HG03571 (cell line): ENCODE measurements at regions not wholly inside any gene's neighbourhood (a gene's known extent, or its start where the extent isn't known, plus 50 kb on each side); places are given as distances from the start of the nearest gene placed in this dataset.

Source experiments
- ATAC-seq: cut with Tn5 transposase; IDR thresholded peaks from one replicate; pipeline ENCODE4 v1.9.1; 2021; ENCODE audit not compliant: unreplicated experiment

DNA sequence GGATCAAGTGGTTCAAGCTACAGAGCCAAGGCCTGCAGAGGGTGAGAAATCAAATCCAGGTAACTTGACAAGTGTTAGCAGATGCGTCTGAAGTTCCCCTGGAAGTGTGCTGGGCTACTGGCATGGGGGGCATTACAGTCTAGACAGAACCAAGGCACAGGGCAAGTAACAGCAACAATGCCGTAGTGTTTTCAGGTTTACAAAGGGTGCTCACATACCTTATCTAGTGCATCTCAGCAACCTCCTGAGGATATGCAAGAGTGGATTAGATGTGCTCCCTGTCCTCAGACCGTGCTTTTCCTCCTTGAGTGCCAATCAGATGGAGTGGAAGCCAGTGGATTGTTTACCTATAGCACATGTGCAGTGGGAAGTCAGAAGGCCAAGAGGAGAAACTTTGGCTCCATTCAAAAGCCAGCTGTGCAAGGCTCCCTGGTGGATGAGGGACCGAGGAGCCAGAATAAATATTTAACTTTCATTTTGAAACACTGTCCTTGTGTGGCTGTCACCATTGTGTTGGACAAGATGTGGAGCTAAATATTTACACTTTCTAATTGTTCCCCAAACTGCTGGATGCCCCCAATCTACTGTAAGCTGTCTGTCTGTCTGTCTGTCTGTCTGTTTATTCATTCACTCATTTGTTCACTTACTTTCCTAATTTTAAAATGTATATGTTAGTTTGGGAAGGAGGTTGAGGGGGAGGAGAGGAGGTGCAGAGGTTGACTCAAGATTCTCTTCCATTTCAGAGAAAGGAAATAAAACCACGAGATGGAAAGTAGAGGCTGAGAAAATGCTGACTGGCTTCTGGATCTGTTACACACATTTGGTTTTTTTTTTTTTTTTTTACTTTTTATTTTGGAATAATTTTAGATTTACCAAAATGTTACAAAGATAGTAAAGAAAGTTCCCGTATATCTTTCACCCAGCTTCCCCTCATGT lies 184.0 kb upstream of the PARP11 start:
- ATAC-seq, result no peak

- ATAC-seq, result no peak
These were observed 181.4 kb upstream of the PARP11 start for GRCh38 chr12:4054630-4055029.

DNA sequence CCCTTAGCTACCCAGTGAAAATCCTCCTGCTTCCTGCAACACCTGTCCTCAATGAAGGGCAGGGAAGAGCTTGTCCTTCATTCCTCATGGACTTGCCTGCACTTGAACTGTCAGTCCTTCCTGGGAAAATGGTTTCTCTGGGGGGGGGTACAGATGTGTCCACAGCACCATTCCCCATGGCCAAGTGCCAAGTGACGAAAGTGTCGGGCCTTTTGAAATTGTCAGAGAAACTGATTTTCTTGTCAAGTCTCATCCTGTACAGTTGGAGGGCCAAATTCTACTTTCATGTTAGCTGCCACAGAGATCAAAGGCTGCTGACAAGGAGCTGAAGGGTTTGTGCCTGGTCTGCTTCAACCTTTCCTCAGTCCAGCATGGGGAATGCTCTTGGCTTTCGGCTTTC lies 179.5 kb upstream of the PARP11 start:
- no peak for ATAC-seq

DNA sequence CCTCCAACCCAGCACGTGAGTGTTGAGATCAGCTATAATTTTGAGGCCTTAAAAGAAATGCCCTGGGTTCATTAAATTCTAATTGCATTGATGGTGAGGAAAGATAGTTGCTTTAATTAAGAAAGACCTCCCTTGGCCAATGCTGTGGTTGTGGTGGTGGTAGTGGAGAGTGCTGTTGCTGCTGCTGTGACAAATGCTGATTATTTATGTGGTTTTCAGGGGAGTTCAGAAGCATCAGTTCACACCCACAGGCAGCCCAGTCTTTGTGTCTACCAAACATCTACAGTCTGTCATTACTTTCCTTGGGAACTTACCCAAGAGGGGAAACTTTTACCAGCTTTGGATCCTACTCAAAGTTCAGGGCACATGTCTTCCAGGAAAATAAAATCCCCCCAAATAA lies 178.4 kb upstream of the PARP11 start:
- ATAC-seq, result no peak

DNA sequence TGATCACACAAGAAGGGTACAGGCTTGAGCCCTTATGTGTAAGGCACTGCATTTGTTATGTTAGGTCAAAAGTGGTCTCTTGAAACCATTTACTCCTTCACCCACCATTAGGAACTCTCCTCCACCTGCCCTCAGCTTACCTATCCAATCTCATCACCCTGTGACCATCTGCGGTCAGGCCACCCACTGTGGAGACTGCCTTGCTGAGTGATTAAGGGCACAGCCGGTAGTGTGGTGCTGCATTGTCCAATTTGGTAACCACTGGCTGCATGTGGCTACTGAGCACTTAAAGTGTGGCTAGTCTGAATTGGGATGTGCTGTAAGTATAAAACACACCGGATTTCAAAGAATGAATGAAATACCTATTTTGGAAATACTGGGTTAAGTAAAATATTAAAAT lies 177.1 kb upstream of the PARP11 start:
- ATAC-seq, result no peak

GRCh38 chr12:4049298-4050080 lies 176.3 kb upstream of the PARP11 start:
- ATAC-seq, result no peak

DNA sequence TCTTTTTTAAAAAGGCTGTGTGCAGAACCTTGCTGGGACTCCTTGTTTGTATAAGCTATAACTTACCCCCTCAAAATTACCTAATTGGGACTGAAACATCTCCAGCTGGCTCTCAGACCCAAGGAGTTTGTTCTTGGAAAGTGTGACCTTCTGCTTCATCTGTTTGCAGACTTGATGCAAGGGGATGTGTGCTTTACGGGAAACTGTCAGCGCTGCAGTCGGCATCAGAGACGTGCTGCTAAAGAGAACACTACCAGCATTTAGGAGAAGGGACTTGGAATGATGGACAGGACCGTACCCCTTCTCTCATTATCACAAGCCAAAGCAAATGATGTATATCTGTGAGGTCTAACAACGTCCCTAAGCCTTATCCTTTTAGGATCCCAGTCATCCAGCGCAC lies 174.2 kb upstream of the PARP11 start:
- no peak for ATAC-seq

DNA sequence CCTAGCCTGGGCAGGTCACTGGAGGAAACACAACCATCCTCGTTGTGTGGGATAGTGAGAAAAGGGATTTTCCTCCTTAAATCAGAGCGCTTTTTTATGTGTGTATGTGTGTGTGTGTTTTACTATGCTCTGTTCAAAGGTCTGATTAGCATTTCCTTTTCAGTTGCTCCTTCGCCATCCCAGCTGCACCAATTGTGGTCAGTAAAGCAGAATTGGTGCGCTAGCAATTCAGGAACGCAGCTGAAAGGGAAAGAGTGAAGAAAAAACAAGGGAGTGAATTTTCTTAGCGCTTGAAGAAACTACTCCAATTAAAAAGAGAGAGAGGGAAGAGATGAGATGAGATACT lies 173.3 kb upstream of the PARP11 start:
- ATAC-seq, result no peak

- ATAC-seq, result no peak
These were observed 172.7 kb upstream of the PARP11 start for GRCh38 chr12:4045786-4046494.

GRCh38 chr12:4044736-4045730 lies 171.8 kb upstream of the PARP11 start:
- no peak for ATAC-seq

- ATAC-seq, result no peak
These were observed 170.9 kb upstream of the PARP11 start for GRCh38 chr12:4044101-4044500.

DNA sequence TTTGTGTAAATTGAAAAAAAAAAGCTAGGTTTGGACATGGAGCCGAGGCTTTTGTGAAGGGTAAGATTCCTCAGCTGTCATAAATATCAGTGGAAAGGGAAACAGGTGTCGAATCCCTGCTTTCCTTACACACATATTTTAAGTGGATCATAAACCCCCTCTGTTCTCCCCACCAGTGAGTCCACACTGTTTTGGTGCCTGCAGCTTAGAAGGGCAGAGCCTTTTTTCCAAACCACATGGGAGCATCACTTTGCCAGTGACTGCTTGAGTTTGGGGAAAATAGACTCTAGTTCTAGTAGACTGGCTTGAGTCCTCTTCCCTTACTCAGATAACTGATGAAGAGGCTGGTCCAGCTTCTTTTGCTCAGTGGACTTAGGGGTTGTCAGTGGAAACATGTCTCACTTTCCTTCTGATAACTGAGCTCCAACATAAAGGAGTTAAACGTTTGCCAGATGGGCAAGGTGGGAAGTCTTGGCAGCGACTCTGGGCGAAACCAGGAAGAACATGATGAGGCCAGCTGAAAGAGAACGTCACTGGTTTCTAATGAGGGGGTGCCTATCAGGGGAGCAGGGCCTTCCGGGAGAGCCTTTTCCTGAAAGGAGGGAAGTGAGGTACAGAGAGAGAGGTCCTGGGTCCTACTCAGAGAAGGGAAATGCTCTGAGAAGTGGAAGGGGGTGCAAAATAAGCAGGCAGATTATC lies 168.1 kb upstream of the PARP11 start:
- no peak for ATAC-seq

- ATAC-seq, result no peak
These were observed 166.7 kb upstream of the PARP11 start for GRCh38 chr12:4039931-4040330.

DNA sequence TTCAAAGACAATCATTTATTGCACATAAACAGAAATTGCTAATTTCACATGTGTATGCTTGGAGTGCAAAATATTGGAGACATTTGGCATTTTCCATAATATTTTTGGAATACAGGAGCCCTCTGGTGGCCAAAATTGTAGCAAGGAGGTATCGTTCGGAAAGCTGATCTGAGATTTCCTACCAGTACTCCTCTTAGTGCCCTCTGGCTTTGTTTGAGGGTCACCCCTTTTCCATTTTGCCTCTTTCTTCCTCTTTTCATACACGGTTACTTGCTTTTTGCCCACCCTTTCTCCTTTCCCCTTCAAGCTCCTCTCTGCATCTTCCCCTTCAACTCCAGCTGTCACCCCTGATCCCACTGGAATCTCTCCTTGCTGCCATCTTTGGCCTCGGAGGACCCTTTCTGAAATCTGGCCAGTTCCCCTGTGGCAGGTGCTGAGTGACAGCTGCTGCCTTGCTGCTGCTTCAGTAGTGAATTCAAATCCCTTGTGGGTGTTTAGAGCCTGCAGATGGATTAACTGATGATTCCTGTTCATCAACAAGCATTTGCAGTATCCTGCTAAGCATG lies 164.6 kb upstream of the PARP11 start:
- no peak for ATAC-seq

GRCh38 chr12:4036671-4037271 lies 163.6 kb upstream of the PARP11 start:
- ATAC-seq, result no peak

GRCh38 chr12:4034921-4035320 lies 161.7 kb upstream of the PARP11 start:
- ATAC-seq, result no peak

- ATAC-seq, result no peak
These were observed 159.9 kb upstream of the PARP11 start for GRCh38 chr12:4032924-4033615.

GRCh38 chr12:4031703-4032291 lies 158.6 kb upstream of the PARP11 start:
- ATAC-seq, result no peak
